Epidermal melanocyte (primary cell): ENCODE measurements at regions not wholly inside any gene's neighbourhood (a gene's known extent, or its start where the extent isn't known, plus 50 kb on each side); places are given as distances from the start of the nearest gene placed in this dataset.

Source experiments
- DNase-seq: peaks from one replicate; pipeline ENCODE4 v3.0.0; 2011; ENCODE audit warnings: low spot score; ENCODE audit not compliant: insufficient read length

GRCh38 chr2:164102366-164102765 lies 366.6 kb upstream of the FIGN start:
- no peak for DNase-seq

DNA sequence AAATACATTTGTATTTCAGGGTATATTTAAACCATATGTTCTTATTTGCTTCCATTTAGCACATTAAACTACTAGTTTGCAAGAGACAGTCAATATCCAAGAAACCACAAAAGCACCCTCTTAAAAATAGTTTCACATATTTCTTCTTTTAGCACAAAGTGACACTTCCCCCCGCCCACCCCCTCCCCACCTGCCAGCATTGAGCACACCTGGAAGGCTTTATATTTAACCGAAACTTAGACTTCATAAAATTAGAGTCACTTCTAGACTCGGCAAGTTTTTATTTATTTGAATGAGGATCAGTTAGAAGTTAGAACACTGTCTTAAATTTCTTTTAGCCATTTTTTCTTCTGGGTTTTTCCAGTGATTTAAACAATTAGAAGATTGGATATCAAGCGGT lies 355.9 kb upstream of the FIGN start:
- no peak for DNase-seq

DNA sequence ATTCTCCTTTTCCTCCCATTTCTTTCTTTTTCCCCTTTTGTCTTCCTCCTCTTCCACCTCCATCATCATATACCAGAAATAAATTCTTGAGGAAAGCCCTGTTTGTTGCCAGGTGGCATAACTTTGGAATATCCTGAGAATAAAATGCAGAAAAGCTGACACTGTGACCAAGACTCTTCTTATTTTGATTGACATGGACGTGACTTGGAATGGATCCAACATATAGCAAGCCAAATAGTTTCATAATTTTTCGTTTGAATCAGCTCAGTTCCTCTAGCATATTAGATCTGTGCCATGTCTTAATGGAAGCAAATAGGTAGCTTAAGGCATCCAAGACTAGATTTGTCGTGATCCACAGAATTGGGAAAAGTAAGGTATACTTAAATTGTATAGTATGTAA lies 354.7 kb upstream of the FIGN start:
- no peak for DNase-seq

DNA sequence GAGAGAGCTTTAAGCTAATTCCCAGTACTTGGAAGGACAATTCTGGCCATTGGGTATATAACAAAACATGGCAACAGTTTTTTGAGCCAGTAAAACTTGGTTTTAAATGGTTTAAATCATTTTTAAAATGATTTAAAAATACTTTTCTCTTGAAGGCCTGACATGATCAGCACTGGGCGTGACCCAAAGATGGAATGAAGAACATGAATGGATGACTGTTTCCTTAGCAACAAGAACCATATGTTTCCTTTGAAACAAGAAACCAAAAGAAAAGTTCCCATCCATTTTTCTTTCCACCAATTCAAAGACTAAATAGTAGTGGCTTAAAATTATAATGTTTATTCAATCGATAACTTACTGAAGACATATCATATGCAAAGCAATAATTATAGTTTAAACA lies 348.3 kb upstream of the FIGN start:
- DNase-seq, result no peak

GRCh38 chr2:164080486-164080885 lies 344.7 kb upstream of the FIGN start:
- DNase-seq, result no peak

DNA sequence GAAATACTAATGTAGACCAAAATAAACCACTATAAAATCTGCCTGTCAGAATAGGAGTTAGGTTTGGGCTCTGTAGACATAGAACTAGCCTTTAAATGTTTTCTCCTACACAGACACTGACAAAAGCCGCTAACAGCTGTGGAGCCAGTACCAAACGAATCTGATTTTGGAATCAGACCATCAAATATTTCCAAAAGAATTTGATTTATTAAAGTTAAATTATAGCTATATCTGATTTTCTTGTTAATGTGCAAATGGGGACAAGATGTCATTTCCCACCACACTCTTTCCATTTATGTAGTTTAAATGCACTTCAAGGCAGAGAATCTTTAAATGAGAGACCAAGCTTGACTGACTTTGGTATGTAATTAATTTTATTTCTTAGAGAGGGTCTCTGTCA lies 343.4 kb upstream of the FIGN start:
- DNase-seq, result no peak

DNA sequence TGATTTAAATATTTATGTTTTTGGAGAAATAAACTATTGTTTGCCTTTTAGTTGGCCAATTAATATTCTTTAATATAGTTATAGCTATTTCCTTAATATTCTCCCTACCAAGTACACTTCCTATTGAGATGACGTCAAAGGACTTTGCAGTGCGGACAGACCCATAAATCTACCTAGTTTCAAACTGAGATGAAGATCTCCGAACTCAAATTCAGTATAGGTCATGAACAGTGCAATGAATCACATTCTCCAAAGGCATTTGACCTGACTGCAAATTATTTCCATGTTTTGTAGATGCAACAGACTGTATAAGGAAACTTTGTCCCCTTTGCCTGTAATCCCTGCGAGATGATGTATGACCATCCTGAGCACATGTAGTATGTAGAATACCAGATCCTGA lies 342.6 kb upstream of the FIGN start:
- DNase-seq, result no peak

DNA sequence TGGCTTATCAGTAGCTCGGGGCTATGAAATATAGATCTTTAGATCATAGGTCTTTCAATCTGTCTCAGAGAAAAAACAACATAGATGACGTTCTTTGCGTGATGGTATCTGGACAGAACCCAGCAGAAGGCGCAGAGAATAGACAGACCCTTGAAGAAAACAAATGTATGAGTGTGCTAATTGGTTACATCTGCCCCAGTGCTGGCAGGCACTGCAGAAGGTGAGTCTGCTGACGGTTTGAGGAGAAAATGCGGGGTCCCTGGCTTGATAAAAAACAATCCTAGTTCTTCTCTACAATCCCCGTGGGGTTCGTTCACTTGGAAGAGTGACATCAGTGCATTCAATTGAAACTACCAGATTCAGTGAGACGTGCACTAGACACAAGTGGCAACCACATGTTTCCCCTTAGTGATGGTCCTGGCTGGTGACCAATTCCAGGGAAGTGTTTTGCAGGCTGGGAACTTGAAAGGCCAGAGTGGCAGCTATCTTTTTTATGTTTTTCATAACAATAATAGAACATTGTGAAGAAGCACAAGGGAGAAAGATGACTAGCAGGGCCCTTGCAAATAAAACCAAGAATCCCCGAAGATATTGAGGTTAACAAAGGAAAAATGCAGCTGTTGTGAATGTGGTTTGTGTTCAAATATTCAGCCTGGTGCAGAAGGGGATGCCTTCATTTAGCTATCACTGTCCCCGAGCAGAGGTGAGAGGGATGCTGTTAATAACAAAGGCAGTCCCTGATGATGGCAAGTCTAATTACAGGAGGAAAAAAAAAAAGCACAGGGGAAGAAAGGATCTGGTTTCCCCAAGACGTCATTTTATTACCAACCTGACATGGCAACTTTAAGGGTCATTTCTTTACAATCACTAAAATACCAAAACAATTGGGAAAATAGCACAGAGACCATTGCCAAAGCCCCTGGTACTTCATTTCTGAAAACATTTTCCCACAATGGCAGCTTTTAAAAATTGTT lies 337.6 kb upstream of the FIGN start:
- DNase-seq, result no peak

GRCh38 chr2:164069540-164069939 lies 333.7 kb upstream of the FIGN start:
- DNase-seq, result no peak

- no peak for DNase-seq
Measured at GRCh38 chr2:164068063-164068462, 332.3 kb upstream of the FIGN start.

GRCh38 chr2:164066095-164066494 lies 330.3 kb upstream of the FIGN start:
- no peak for DNase-seq

DNA sequence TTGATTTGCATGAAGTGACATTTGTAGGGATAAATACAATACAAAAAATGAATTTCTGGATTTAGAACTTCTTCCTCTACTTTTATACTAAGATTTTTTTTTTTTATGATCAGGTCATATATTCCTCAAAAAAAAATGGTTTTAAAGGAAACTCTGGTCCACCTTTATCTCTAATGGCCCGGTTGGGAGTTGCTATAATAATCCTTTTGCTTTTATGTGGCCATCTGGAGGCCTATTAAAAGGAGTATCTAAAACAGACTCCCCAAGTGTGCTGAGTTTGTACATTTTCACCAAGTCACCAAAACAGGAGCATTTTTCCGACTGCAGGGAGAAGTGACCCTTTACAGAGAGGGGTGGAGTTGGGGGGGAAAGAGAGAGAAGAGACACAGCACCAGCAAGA lies 329.2 kb upstream of the FIGN start:
- DNase-seq, result no peak

- no peak for DNase-seq
Measured at GRCh38 chr2:164061129-164061746, 325.4 kb upstream of the FIGN start.

DNA sequence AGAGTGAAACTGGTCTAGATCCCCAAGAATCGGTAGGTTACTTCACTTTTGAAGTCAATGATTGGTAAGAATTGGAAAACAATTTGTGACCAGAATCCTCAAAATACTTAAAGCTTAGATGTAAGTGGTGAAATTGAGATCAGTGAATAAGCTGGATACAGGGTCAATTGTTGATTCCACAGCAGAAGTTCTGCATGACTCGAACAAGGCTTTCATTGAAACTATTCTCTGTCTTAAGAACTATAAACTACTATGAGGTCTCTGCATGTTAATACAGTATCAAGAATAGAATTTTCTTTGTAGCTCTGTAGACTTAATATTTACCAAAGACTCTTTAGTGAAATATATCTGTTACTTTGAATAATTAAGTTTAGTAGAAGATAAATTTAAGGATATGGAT lies 324.2 kb upstream of the FIGN start:
- peak; percentile 24 for DNase-seq

- DNase-seq, result no peak
Measured at GRCh38 chr2:164055623-164056022, 319.8 kb upstream of the FIGN start.

DNA sequence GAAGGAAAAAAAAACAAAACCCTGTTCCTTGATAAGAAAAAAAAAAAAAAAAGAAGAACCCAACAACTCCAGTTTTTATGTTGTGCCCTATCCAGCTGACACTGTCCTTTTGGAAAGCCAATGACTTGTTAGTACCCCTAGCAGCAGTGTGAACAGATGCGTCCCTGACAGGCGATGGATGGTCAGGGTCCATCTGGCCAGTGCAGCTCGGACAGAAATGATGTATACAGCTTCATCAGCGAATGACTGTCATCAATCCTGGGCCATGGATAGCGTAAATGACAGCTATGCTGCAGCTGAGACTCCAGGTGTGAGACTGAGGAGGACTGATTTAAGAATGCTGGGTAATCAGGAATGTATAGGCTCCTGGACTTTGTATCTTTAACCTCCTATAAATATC lies 318.8 kb upstream of the FIGN start:
- DNase-seq, result no peak

GRCh38 chr2:164053021-164053420 lies 317.2 kb upstream of the FIGN start:
- no peak for DNase-seq

DNA sequence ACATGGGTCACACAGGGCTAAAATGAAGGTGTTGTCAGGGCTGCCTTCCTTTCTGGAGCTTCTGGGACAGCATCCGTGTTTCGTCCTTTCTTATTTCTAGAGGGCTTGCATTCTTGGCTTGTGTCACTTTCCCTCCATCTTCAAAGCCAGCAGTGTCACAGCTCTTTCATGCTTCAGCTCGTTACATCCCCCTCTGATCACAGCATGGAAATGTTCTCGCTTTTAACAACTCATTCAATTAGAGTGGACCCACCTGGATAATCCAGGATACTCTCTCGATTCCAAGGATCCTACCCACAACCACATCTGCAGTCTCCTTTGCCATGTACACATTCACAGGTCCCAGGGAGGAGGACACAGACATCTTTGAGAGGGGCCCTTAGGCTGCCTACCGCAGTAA lies 316.2 kb upstream of the FIGN start:
- DNase-seq, result no peak

- DNase-seq, result no peak
Measured at GRCh38 chr2:164048729-164049128, 312.9 kb upstream of the FIGN start.

- no peak for DNase-seq
Measured at GRCh38 chr2:164046040-164046439, 310.2 kb upstream of the FIGN start.

- DNase-seq, result no peak
Measured at GRCh38 chr2:164044622-164045021, 308.8 kb upstream of the FIGN start.

DNA sequence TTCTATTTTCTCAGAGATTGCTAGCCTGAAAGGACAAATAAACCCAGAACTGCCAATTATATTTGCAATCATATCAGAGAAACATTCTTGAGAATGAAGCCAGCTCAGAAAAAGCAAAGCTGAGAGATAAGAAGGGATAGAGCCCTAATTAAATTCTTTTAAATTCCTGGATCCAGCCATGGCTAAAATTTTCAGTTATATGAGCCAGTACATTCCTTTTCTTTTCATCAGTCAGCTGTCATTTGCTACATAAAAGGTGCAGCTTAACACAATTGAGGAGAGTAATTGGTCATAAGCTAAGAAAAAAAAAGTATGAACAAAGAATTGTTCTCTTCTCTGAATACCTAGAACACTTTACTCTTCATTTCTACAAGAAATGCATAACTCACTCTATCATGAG lies 303.5 kb upstream of the FIGN start:
- DNase-seq, result no peak

GRCh38 chr2:164032995-164033394 lies 297.2 kb upstream of the FIGN start:
- no peak for DNase-seq
